DND-41 (cell line): ENCODE measurements at regions not wholly inside any gene's neighbourhood (a gene's known extent, or its start where the extent isn't known, plus 50 kb on each side); places are given as distances from the start of the nearest gene placed in this dataset.

Experiments used
- EZH2 ChIP-seq: IDR thresholded peaks from 3 replicates; pipeline ENCODE4 v1.6.1; 2012; ENCODE audit warnings: borderline replicate concordance, low read depth, mild to moderate bottlenecking, moderate library complexity, low read length, inconsistent platforms; ENCODE audit not compliant: severe bottlenecking
- TF ChIP-seq, protein P1 (sequence below): IDR thresholded peaks from 2 replicates; pipeline ENCODE4 v1.5.1; 2012; ENCODE audit warnings: borderline replicate concordance, low read length, moderate library complexity, mild to moderate bottlenecking; ENCODE audit not compliant: poor library complexity, severe bottlenecking; ENCODE audit errors: extremely low read depth

GRCh38 chr4:187777954-187778353, 217.6 kb upstream of the ZFP42 start:
- TF ChIP-seq, protein P1, sequence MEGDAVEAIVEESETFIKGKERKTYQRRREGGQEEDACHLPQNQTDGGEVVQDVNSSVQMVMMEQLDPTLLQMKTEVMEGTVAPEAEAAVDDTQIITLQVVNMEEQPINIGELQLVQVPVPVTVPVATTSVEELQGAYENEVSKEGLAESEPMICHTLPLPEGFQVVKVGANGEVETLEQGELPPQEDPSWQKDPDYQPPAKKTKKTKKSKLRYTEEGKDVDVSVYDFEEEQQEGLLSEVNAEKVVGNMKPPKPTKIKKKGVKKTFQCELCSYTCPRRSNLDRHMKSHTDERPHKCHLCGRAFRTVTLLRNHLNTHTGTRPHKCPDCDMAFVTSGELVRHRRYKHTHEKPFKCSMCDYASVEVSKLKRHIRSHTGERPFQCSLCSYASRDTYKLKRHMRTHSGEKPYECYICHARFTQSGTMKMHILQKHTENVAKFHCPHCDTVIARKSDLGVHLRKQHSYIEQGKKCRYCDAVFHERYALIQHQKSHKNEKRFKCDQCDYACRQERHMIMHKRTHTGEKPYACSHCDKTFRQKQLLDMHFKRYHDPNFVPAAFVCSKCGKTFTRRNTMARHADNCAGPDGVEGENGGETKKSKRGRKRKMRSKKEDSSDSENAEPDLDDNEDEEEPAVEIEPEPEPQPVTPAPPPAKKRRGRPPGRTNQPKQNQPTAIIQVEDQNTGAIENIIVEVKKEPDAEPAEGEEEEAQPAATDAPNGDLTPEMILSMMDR: no peak
- TF ChIP-seq EZH2: no peak
